Hepatocyte (in vitro differentiated cells): ENCODE measurements at regions not wholly inside any gene's neighbourhood (a gene's known extent, or its start where the extent isn't known, plus 50 kb on each side); places are given as distances from the start of the nearest gene placed in this dataset.

Experiments used
- CTCF ChIP-seq: fragments of 200-600 bp; sonication (generic); IDR thresholded peaks from 2 replicates; pipeline ENCODE4 v1.5.1; 2016; ENCODE audit warnings: antibody characterized with exemption, mild to moderate bottlenecking; ENCODE audit not compliant: poor library complexity
- EZH2 ChIP-seq: fragments of 200-600 bp; sonication (generic); IDR thresholded peaks from 2 replicates; pipeline ENCODE4 v1.6.1; 2016; ENCODE audit warnings: antibody characterized with exemption, mild to moderate bottlenecking, borderline replicate concordance

GRCh38 chr2:7620255-7620654, 703.0 kb downstream of the RNF144A start:
- TF ChIP-seq EZH2 (no peak), CTCF (no peak)
